WTC11 (cell line): ENCODE measurements at regions not wholly inside any gene's neighbourhood (a gene's known extent, or its start where the extent isn't known, plus 50 kb on each side); places are given as distances from the start of the nearest gene placed in this dataset.

Experiments
- ATAC-seq: fragments of 200-7000 bp; cut with Tn5 transposase; 2 replicates; pipeline ENCODE4 v1.10.0; 2021; ENCODE audit warnings: mild to moderate bottlenecking, moderate library complexity
- CTCF ChIA-PET: fragments of 300-600 bp; sonication (Branson Sonifier 250); formaldehyde crosslinking; loops from one replicate; lab custom pipeline; 2021; ENCODE audit warnings: antibody characterized with exemption; lab: Charles Lee
- POLR2A ChIA-PET: fragments of 350-600 bp; sonication (Branson Sonifier 250); formaldehyde crosslinking; loops from one replicate; lab custom pipeline; 2021; ENCODE audit warnings: antibody characterized with exemption; lab: Charles Lee
- DNase-seq: peaks from one replicate; pipeline ENCODE4 v3.0.0; 2021; ENCODE audit warnings: low spot score
- H3K27ac Mint-ChIP-seq: 2 replicates; pipeline ENCODE4 v1.8.0; 2021; ENCODE audit warnings: mixed read lengths
- H3K27me3 Mint-ChIP-seq: 2 replicates; pipeline ENCODE4 v1.8.0; 2021; ENCODE audit warnings: low read depth, mild to moderate bottlenecking, moderate library complexity, mixed read lengths
- H3K36me3 Mint-ChIP-seq: 2 replicates; pipeline ENCODE4 v1.8.0; 2021; ENCODE audit warnings: mixed read lengths
- H3K4me1 Mint-ChIP-seq: 2 replicates; pipeline ENCODE4 v1.8.0; 2022; ENCODE audit warnings: mixed read lengths
- H3K4me3 Mint-ChIP-seq: 2 replicates; pipeline ENCODE4 v1.8.0; 2021; ENCODE audit warnings: mild to moderate bottlenecking, moderate library complexity, mixed read lengths
- H3K9me3 Mint-ChIP-seq: 2 replicates; pipeline ENCODE4 v1.8.0; 2021; ENCODE audit warnings: mixed read lengths
- FOXJ3 ChIP-seq: sonication (generic); formaldehyde crosslinking; IDR thresholded peaks from 2 replicates; pipeline ENCODE4 v1.9.0; 2021; ENCODE audit warnings: missing genetic modification reagents, mild to moderate bottlenecking, borderline replicate concordance
- GRHL2 ChIP-seq: fragments of 250-450 bp; sonication (Bioruptor Pico); IDR thresholded peaks from 2 replicates; pipeline ENCODE4 v1.8.0; 2022; ENCODE audit warnings: mild to moderate bottlenecking, moderate library complexity; ENCODE audit not compliant: insufficient replicate concordance, severe bottlenecking
- GTF2I ChIP-seq: fragments of 250-450 bp; sonication (Bioruptor Pico); conservative IDR thresholded peaks from 2 replicates; pipeline ENCODE4 v1.4.0; 2021; ENCODE audit warnings: mild to moderate bottlenecking
- KAT7 ChIP-seq: sonication (generic); formaldehyde crosslinking; IDR thresholded peaks from 2 replicates; pipeline ENCODE4 v1.8.1; 2023; ENCODE audit warnings: missing genetic modification reagents, mild to moderate bottlenecking, borderline replicate concordance
- MLX ChIP-seq: sonication (generic); formaldehyde crosslinking; IDR thresholded peaks from 2 replicates; pipeline ENCODE4 v1.8.1; 2023; ENCODE audit warnings: mild to moderate bottlenecking, missing genetic modification reagents, moderate library complexity
- NFATC4 ChIP-seq: fragments of 250-450 bp; sonication (Bioruptor Pico); IDR thresholded peaks from 2 replicates; pipeline ENCODE4 v1.9.0; 2021; ENCODE audit warnings: mild to moderate bottlenecking
- NFE2L1 ChIP-seq: sonication (generic); formaldehyde crosslinking; IDR thresholded peaks from 2 replicates; pipeline ENCODE4 v1.8.1; 2023; ENCODE audit warnings: missing genetic modification reagents
- NR2C2 ChIP-seq: sonication (generic); formaldehyde crosslinking; IDR thresholded peaks from 2 replicates; pipeline ENCODE4 v1.8.0; 2022; ENCODE audit warnings: mild to moderate bottlenecking, missing genetic modification reagents
- NR3C1 ChIP-seq: sonication (generic); formaldehyde crosslinking; conservative IDR thresholded peaks from 2 replicates; pipeline ENCODE4 v1.8.1; 2023; ENCODE audit warnings: low read depth, mild to moderate bottlenecking, missing genetic modification reagents
- SOX15 ChIP-seq: fragments of 250-450 bp; sonication (Bioruptor Pico); IDR thresholded peaks from 2 replicates; pipeline ENCODE4 v1.9.0; 2021; ENCODE audit warnings: mild to moderate bottlenecking
- SP1 ChIP-seq: sonication (generic); formaldehyde crosslinking; conservative IDR thresholded peaks from 2 replicates; pipeline ENCODE4 v1.8.1; 2022; ENCODE audit warnings: missing genetic modification reagents
- TCF7 ChIP-seq: sonication (generic); formaldehyde crosslinking; IDR thresholded peaks from 2 replicates; pipeline ENCODE4 v1.8.0; 2022; ENCODE audit warnings: mild to moderate bottlenecking, low read depth, missing genetic modification reagents, moderate library complexity
- TEAD4 ChIP-seq: sonication (generic); formaldehyde crosslinking; IDR thresholded peaks from 2 replicates; pipeline ENCODE4 v1.8.0; 2022; ENCODE audit warnings: mild to moderate bottlenecking, missing genetic modification reagents
- USF1 ChIP-seq: sonication (generic); formaldehyde crosslinking; IDR thresholded peaks from 2 replicates; pipeline ENCODE4 v1.8.0; 2022; ENCODE audit warnings: mild to moderate bottlenecking, missing genetic modification reagents
- ZBTB21 ChIP-seq: sonication (generic); formaldehyde crosslinking; IDR thresholded peaks from 2 replicates; pipeline ENCODE4 v1.8.1; 2023; ENCODE audit warnings: mild to moderate bottlenecking, missing genetic modification reagents, borderline replicate concordance
- ZBTB43 ChIP-seq: sonication (generic); formaldehyde crosslinking; IDR thresholded peaks from 2 replicates; pipeline ENCODE4 v1.8.1; 2023; ENCODE audit warnings: mild to moderate bottlenecking, missing genetic modification reagents
- ZNF121 ChIP-seq: sonication (generic); formaldehyde crosslinking; IDR thresholded peaks from 2 replicates; pipeline ENCODE4 v1.8.0; 2023; ENCODE audit warnings: missing genetic modification reagents
- ZNF138 ChIP-seq: sonication (generic); formaldehyde crosslinking; conservative IDR thresholded peaks from 2 replicates; pipeline ENCODE4 v1.8.1; 2022; ENCODE audit warnings: mild to moderate bottlenecking, moderate library complexity, missing genetic modification reagents
- TF ChIP-seq, protein P1 (sequence below): fragments of 250-450 bp; sonication (Bioruptor Pico); IDR thresholded peaks from 2 replicates; pipeline ENCODE4 v1.9.0; 2021; ENCODE audit warnings: mild to moderate bottlenecking, borderline replicate concordance
- TF ChIP-seq, protein P2 (sequence below): sonication (generic); formaldehyde crosslinking; IDR thresholded peaks from 2 replicates; pipeline ENCODE4 v1.8.0; 2023; ENCODE audit warnings: missing genetic modification reagents
- TF ChIP-seq, protein P3 (sequence below): fragments of 250-450 bp; sonication (Bioruptor Pico); IDR thresholded peaks from 2 replicates; pipeline ENCODE4 v1.8.0; 2021; ENCODE audit warnings: mild to moderate bottlenecking
- TF ChIP-seq, protein P4 (sequence below): sonication (generic); formaldehyde crosslinking; IDR thresholded peaks from 2 replicates; pipeline ENCODE4 v1.8.1; 2022; ENCODE audit warnings: missing genetic modification reagents, borderline replicate concordance

DNA sequence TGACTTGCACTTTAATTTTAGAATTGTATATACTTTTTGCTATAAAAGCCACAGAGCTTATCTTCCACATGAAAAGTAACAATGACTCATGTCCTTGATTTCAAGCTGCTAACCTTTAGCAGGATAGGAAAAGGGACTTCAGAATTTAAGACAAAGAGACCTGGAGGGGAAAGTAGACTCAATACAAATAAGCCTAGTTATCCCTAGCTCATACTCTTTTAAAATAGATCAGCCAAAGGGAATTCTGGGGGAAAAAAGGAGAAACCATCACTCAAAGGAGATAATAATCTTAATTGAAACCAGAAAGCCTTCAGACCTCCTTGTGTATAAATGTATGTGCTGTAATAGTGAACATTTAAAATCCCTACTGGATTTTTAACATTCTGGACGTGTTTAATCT, 930.3 kb downstream of the NTRK3 start (continued):
- no peak for TF ChIP-seq ZBTB21 (CRISPR knock-in tag)
- no peak for TF ChIP-seq ZBTB43 (CRISPR knock-in tag)
- no peak for TF ChIP-seq TCF7 (CRISPR knock-in tag)
- no peak for TF ChIP-seq ZNF138
- TF ChIP-seq, protein P1, sequence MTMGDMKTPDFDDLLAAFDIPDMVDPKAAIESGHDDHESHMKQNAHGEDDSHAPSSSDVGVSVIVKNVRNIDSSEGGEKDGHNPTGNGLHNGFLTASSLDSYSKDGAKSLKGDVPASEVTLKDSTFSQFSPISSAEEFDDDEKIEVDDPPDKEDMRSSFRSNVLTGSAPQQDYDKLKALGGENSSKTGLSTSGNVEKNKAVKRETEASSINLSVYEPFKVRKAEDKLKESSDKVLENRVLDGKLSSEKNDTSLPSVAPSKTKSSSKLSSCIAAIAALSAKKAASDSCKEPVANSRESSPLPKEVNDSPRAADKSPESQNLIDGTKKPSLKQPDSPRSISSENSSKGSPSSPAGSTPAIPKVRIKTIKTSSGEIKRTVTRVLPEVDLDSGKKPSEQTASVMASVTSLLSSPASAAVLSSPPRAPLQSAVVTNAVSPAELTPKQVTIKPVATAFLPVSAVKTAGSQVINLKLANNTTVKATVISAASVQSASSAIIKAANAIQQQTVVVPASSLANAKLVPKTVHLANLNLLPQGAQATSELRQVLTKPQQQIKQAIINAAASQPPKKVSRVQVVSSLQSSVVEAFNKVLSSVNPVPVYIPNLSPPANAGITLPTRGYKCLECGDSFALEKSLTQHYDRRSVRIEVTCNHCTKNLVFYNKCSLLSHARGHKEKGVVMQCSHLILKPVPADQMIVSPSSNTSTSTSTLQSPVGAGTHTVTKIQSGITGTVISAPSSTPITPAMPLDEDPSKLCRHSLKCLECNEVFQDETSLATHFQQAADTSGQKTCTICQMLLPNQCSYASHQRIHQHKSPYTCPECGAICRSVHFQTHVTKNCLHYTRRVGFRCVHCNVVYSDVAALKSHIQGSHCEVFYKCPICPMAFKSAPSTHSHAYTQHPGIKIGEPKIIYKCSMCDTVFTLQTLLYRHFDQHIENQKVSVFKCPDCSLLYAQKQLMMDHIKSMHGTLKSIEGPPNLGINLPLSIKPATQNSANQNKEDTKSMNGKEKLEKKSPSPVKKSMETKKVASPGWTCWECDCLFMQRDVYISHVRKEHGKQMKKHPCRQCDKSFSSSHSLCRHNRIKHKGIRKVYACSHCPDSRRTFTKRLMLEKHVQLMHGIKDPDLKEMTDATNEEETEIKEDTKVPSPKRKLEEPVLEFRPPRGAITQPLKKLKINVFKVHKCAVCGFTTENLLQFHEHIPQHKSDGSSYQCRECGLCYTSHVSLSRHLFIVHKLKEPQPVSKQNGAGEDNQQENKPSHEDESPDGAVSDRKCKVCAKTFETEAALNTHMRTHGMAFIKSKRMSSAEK: no peak
- no peak for TF ChIP-seq GTF2I (CRISPR knock-in tag)
- TF ChIP-seq NR3C1 (CRISPR knock-in tag): no peak

- H3K4me3 Mint-ChIP-seq: no peak overlapping the region
- DNase-seq: no peak
- no peaks in the 10 kb centered on the region for H3K36me3 Mint-ChIP-seq
- peaks cover 12% of the 10 kb centered on the region for H3K4me1 Mint-ChIP-seq
- no peak overlapping the region for H3K27ac Mint-ChIP-seq
- ATAC-seq: no peak
- H3K27me3 Mint-ChIP-seq: no peaks in the 10 kb centered on the region
- CTCF ChIA-PET: no interaction called here
- TF ChIP-seq, protein P2, sequence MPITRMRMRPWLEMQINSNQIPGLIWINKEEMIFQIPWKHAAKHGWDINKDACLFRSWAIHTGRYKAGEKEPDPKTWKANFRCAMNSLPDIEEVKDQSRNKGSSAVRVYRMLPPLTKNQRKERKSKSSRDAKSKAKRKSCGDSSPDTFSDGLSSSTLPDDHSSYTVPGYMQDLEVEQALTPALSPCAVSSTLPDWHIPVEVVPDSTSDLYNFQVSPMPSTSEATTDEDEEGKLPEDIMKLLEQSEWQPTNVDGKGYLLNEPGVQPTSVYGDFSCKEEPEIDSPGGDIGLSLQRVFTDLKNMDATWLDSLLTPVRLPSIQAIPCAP (CRISPR knock-in tag): no peak
- TF ChIP-seq FOXJ3 (CRISPR knock-in tag) (no peak), SP1 (CRISPR knock-in tag) (no peak), USF1 (CRISPR knock-in tag) (no peak), MLX (no peak), ZBTB21 (CRISPR knock-in tag) (no peak)
- TF ChIP-seq, protein P3, sequence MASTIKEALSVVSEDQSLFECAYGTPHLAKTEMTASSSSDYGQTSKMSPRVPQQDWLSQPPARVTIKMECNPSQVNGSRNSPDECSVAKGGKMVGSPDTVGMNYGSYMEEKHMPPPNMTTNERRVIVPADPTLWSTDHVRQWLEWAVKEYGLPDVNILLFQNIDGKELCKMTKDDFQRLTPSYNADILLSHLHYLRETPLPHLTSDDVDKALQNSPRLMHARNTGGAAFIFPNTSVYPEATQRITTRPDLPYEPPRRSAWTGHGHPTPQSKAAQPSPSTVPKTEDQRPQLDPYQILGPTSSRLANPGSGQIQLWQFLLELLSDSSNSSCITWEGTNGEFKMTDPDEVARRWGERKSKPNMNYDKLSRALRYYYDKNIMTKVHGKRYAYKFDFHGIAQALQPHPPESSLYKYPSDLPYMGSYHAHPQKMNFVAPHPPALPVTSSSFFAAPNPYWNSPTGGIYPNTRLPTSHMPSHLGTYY: no peak
- TF ChIP-seq, all 79 proteins: peak for 0
- no peaks in the 10 kb centered on the region for H3K9me3 Mint-ChIP-seq
- POLR2A ChIA-PET: no interaction called here
Observed at GRCh38 chr15:87322870-87323269, 933.7 kb downstream of the NTRK3 start.

DNA sequence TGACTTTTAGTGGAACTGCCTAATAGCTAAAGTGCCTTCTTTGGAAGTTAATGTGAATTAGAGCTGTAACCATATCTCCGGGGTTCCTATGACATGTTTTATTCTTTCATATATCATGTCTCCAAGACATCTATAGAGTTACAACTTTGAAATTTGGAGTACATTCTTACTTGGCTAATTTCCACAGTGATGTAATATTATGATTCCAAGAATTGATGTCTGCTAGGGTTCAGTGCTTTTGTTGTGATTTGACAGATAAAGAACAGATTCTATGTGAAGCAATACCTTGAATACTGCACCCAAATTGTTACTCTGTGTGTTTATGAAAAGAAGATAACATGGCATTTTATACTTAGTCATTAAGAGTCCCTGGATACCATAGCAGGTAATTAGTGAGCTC, 934.3 kb downstream of the NTRK3 start:
- H3K36me3 Mint-ChIP-seq: no peaks in the 10 kb centered on the region
- CTCF ChIA-PET: no interaction called here
- TF ChIP-seq SP1 (CRISPR knock-in tag) (no peak), TEAD4 (no peak), GRHL2 (CRISPR knock-in tag) (no peak), NFATC4 (CRISPR knock-in tag) (no peak), GTF2I (CRISPR knock-in tag) (no peak), ZBTB43 (CRISPR knock-in tag) (no peak), NFE2L1 (no peak), KAT7 (CRISPR knock-in tag) (no peak), SOX15 (CRISPR knock-in tag) (no peak), ZNF121 (CRISPR knock-in tag) (no peak), NR2C2 (no peak)
- TF ChIP-seq, protein P4, sequence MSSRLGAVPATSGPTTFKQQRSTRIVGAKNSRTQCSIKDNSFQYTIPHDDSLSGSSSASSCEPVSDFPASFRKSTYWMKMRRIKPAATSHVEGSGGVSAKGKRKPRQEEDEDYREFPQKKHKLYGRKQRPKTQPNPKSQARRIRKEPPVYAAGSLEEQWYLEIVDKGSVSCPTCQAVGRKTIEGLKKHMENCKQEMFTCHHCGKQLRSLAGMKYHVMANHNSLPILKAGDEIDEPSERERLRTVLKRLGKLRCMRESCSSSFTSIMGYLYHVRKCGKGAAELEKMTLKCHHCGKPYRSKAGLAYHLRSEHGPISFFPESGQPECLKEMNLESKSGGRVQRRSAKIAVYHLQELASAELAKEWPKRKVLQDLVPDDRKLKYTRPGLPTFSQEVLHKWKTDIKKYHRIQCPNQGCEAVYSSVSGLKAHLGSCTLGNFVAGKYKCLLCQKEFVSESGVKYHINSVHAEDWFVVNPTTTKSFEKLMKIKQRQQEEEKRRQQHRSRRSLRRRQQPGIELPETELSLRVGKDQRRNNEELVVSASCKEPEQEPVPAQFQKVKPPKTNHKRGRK (CRISPR knock-in tag): no peak
- peaks cover 17% of the 10 kb centered on the region for H3K4me1 Mint-ChIP-seq
- ATAC-seq (no peak), DNase-seq (no peak)
- POLR2A ChIA-PET: no interaction called here
- H3K27me3 Mint-ChIP-seq: no peaks in the 10 kb centered on the region
- H3K9me3 Mint-ChIP-seq: no peaks in the 10 kb centered on the region
- no peak overlapping the region for H3K27ac Mint-ChIP-seq
- H3K4me3 Mint-ChIP-seq: no peak overlapping the region
